ENCODE measurements at regions not wholly inside any gene's neighbourhood (a gene's known extent, or its start where the extent isn't known, plus 50 kb on each side); places are given as distances from the start of the nearest gene placed in this dataset.

DNA sequence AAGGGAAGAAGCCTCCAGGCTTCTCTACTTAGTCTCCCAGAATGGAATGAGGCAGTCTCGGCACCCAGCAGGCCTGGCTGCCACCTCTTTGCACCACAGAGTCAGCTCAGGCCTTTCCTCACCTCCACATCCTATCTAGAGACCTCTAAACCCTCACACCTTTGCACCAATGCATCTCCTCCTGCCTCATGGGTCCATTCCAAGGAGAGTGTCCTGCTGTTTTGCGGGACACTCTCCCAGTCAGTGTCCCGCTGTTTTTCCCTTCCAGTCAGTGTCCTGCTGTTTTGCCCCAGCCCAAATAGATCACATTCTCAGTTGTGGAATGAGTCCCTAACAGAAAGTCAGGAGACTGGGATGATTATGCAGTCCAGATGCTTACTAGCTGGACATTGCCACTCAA, 185.6 kb upstream of the CAMK1G start:
- Histone ChIP-seq H2BK120ac (ENCODE audit: low read depth, low read length) (peak overlapping the region; percentile 6), H2AFZ (ENCODE audit: low read depth, low read length) (no peak overlapping the region), H4K8ac (ENCODE audit: low read length) (peak overlapping the region; percentile 39), H2BK12ac (ENCODE audit: low read length in 2 of 2) (peak overlapping the region in 1 of 2 experiments; percentile 21), H3K4me1 (ENCODE audit: control insufficient read depth, insufficient read depth, low read depth, low read length) (peaks cover 13% of the 10 kb centered on the region), H3K9ac (ENCODE audit: low read length) (no peak overlapping the region), H2AK5ac (ENCODE audit: low read length, severe bottlenecking) (peak overlapping the region; percentile 36), H3K23ac (ENCODE audit: low read length in 2 of 2) (no peak overlapping the region), H3K9me3 (ENCODE audit: control insufficient read depth, low read length) (no peaks in the 10 kb centered on the region), H3K4me2 (ENCODE audit: low read length, poor library complexity, severe bottlenecking) (no peak overlapping the region), H3K79me1 (replicated peaks; ENCODE audit: low read length, poor library complexity, severe bottlenecking) (no peaks in the 10 kb centered on the region), H3K14ac (ENCODE audit: low read length in 2 of 2) (no peak overlapping the region), H3K36me3 (ENCODE audit: control insufficient read depth in 1 of 2, insufficient read depth in 2 of 2, low read depth in 1 of 2, low read length in 2 of 2) (no peaks in the 10 kb centered on the region), H2BK5ac (ENCODE audit: low read depth, low read length, poor library complexity, severe bottlenecking) (peak overlapping the region; percentile 4), H3K4me3 (ENCODE audit: insufficient read depth in 1 of 2, low read depth in 1 of 2, low read length in 2 of 2) (no peak overlapping the region), H3K27ac (ENCODE audit: low read length, poor library complexity, severe bottlenecking) (no peak overlapping the region), H3K18ac (ENCODE audit: low read depth in 1 of 2, low read length in 2 of 2) (peak overlapping the region; percentile 35 to 46), H4K91ac (ENCODE audit: low read length) (no peak overlapping the region), H3K27me3 (ENCODE audit: control insufficient read depth in 1 of 2, insufficient read depth in 1 of 2, low read length in 2 of 2) (peaks cover 0 to 12% of the 10 kb centered on the region in 2 experiments), H2BK15ac (ENCODE audit: low read depth, poor library complexity, severe bottlenecking) (no peak overlapping the region), H3K4ac (ENCODE audit: low read depth in 1 of 2, low read length in 2 of 2) (no peak overlapping the region)
- 68% methylated on average over 3 of the region's 3 CpGs for WGBS
- no peak for DNase-seq

DNA sequence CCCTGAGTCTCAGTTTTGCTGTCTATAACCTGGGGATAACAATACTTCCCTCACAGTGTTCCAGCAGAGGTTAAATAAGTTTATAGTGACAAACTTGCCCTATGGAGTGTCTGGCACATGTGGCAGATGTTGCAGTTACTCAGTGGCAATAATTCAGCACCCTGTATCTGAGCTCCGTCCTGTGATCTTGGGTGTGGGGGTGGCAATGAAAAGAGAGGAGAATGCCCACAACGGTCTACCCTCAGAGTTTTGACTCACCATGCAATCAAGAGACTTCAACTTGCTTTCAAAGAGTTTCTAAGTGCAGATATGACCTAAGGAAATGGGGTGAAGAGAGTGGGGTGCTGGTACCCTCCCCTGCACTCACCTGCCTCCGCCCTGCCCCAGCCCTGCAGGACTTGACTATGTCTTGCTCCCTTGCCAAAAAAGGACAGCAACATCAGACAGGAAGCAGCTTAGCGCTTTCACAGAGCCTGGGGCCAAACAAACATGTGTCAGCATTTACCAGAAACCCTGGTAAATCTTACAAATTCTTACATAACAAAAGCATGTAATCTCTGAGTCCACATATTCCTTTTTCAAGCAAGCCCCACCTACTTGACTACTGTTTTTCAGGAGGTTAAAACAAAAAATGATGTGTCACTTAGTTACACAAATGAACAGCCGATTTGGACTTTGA, 185.1 kb upstream of the CAMK1G start:
- no peak overlapping the region for H4K8ac ChIP-seq (ENCODE audit: low read length)
- peak overlapping the region; percentile 6 for H3K27ac ChIP-seq (ENCODE audit: low read length, poor library complexity, severe bottlenecking)
- peak overlapping the region; percentile 13 to 16 for H3K18ac ChIP-seq (ENCODE audit: low read depth in 1 of 2, low read length in 2 of 2)
- no peak overlapping the region for H3K4me2 ChIP-seq (ENCODE audit: low read length, poor library complexity, severe bottlenecking)
- H3K4me1 ChIP-seq (ENCODE audit: control insufficient read depth, insufficient read depth, low read depth, low read length) = peaks cover 13% of the 10 kb centered on the region
- no peak overlapping the region for H2BK15ac ChIP-seq (ENCODE audit: low read depth, poor library complexity, severe bottlenecking)
- peak overlapping the region in 1 of 2 experiments; percentile 64 for H3K14ac ChIP-seq (ENCODE audit: low read length in 2 of 2)
- H3K9me3 ChIP-seq (ENCODE audit: control insufficient read depth, low read length) = no peaks in the 10 kb centered on the region
- H2AK5ac ChIP-seq (ENCODE audit: low read length, severe bottlenecking) = peak overlapping the region; percentile 1
- no peak overlapping the region for H3K4me3 ChIP-seq (ENCODE audit: insufficient read depth in 1 of 2, low read depth in 1 of 2, low read length in 2 of 2)
- H2BK5ac ChIP-seq (ENCODE audit: low read depth, low read length, poor library complexity, severe bottlenecking) = peak overlapping the region; percentile 4
- peaks cover 0 to 13% of the 10 kb centered on the region in 2 experiments for H3K27me3 ChIP-seq (ENCODE audit: control insufficient read depth in 1 of 2, insufficient read depth in 1 of 2, low read length in 2 of 2)
- no peaks in the 10 kb centered on the region for H3K79me1 ChIP-seq (replicated peaks; ENCODE audit: low read length, poor library complexity, severe bottlenecking)
- no peak overlapping the region for H3K4ac ChIP-seq (ENCODE audit: low read depth in 1 of 2, low read length in 2 of 2)
- peak overlapping the region in 1 of 2 experiments; percentile 37 for H2BK12ac ChIP-seq (ENCODE audit: low read length in 2 of 2)
- 33% methylated on average over 2 of the region's 5 CpGs for WGBS
- H3K23ac ChIP-seq (ENCODE audit: low read length in 2 of 2) = no peak overlapping the region
- H3K9ac ChIP-seq (ENCODE audit: low read length) = peak overlapping the region; percentile 62
- no peak overlapping the region for H4K91ac ChIP-seq (ENCODE audit: low read length)
- H2AFZ ChIP-seq (ENCODE audit: low read depth, low read length) = no peak overlapping the region
- peak; percentile 66 for DNase-seq
- H3K36me3 ChIP-seq (ENCODE audit: control insufficient read depth in 1 of 2, insufficient read depth in 2 of 2, low read depth in 1 of 2, low read length in 2 of 2) = no peaks in the 10 kb centered on the region
- no peak overlapping the region for H2BK120ac ChIP-seq (ENCODE audit: low read depth, low read length)

DNA sequence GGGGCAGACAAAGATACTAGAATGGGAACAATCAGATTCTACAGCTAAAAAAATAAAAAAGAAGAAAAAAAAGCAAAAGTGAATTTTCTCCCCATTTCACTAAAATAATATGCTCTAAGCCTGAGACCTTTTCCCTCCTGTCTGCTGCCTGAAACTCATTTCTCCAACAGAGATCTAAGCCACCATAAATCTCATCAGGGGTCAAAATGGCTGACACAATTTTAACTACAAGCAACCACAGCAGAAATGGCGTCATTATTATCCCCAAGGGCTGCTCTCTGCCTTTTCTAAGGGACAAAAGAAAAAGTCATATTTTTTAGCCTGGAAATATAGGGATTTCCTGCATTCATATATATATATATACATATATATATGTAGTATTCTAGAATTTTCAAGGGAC, 183.7 kb upstream of the CAMK1G start:
- no CpG with 5 or more reads among the region's 1 CpG for WGBS
- no peaks in the 10 kb centered on the region for H3K9me3 ChIP-seq (ENCODE audit: control insufficient read depth, low read length)
- peak overlapping the region; percentile 41 for H3K27ac ChIP-seq (ENCODE audit: low read length, poor library complexity, severe bottlenecking)
- no peak overlapping the region for H3K4me3 ChIP-seq (ENCODE audit: insufficient read depth in 1 of 2, low read depth in 1 of 2, low read length in 2 of 2)
- no peak overlapping the region for H2BK5ac ChIP-seq (ENCODE audit: low read depth, low read length, poor library complexity, severe bottlenecking)
- no peak overlapping the region for H2BK15ac ChIP-seq (ENCODE audit: low read depth, poor library complexity, severe bottlenecking)
- H3K9ac ChIP-seq (ENCODE audit: low read length) = no peak overlapping the region
- H2AFZ ChIP-seq (ENCODE audit: low read depth, low read length) = no peak overlapping the region
- no peak overlapping the region for H4K91ac ChIP-seq (ENCODE audit: low read length)
- no peak overlapping the region for H3K18ac ChIP-seq (ENCODE audit: low read depth in 1 of 2, low read length in 2 of 2)
- no peak overlapping the region for H3K4me2 ChIP-seq (ENCODE audit: low read length, poor library complexity, severe bottlenecking)
- H3K4me1 ChIP-seq (ENCODE audit: control insufficient read depth, insufficient read depth, low read depth, low read length) = peaks cover 15% of the 10 kb centered on the region
- DNase-seq = no peak
- H3K36me3 ChIP-seq (ENCODE audit: control insufficient read depth in 1 of 2, insufficient read depth in 2 of 2, low read depth in 1 of 2, low read length in 2 of 2) = no peaks in the 10 kb centered on the region
- no peak overlapping the region for H4K8ac ChIP-seq (ENCODE audit: low read length)
- H3K4ac ChIP-seq (ENCODE audit: low read depth in 1 of 2, low read length in 2 of 2) = no peak overlapping the region
- H3K14ac ChIP-seq (ENCODE audit: low read length in 2 of 2) = no peak overlapping the region
- peaks cover 0 to 21% of the 10 kb centered on the region in 2 experiments for H3K27me3 ChIP-seq (ENCODE audit: control insufficient read depth in 1 of 2, insufficient read depth in 1 of 2, low read length in 2 of 2)
- H2BK12ac ChIP-seq (ENCODE audit: low read length in 2 of 2) = no peak overlapping the region
- no peak overlapping the region for H3K23ac ChIP-seq (ENCODE audit: low read length in 2 of 2)
- no peak overlapping the region for H2BK120ac ChIP-seq (ENCODE audit: low read depth, low read length)
- peak overlapping the region; percentile 98 for H2AK5ac ChIP-seq (ENCODE audit: low read length, severe bottlenecking)
- no peaks in the 10 kb centered on the region for H3K79me1 ChIP-seq (replicated peaks; ENCODE audit: low read length, poor library complexity, severe bottlenecking)

DNA sequence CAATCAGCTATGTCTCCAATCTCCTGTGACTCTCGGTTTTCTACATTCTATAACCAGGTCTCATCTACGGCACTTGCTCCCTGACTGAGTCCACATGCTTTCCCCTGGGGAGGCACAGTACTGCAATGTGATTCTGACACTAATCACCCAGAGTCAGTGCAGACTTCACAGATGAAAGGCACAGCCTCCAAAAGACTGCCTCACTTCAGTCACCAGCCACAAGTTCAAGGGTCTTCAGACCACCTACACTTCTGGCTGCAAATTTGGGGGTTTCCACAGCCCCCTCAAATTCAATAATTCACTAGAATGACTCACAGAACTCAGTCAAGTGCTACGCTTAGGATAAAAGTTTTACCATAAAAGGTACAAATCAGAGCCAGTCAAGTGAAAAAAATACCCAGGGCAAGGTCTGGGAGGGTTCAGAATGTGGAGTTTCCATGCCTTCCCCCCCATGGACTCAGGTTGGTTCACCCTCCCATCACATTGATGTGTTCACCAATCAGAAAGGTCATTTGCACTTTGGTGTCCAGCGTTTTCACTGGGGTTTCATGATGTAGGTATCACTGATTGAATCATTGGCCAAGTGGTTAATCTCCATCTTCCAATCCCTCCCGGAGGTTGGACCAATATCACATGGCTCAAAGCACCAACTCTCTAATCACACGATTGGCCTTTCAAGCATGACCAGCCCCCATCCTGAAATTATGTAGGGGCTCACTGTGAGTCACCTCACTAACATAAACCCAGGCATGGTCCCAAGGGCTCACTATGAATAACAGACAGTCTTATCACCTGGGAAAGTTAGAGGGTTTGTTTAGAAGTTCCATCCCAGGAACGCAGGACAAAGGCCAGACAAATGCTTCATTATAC, 182.9 kb upstream of the CAMK1G start:
- Histone ChIP-seq H3K27me3 (ENCODE audit: control insufficient read depth in 1 of 2, insufficient read depth in 1 of 2, low read length in 2 of 2) (peaks cover 0 to 21% of the 10 kb centered on the region in 2 experiments), H2AFZ (ENCODE audit: low read depth, low read length) (no peak overlapping the region), H2BK5ac (ENCODE audit: low read depth, low read length, poor library complexity, severe bottlenecking) (no peak overlapping the region), H3K18ac (ENCODE audit: low read depth in 1 of 2, low read length in 2 of 2) (no peak overlapping the region), H2BK120ac (ENCODE audit: low read depth, low read length) (no peak overlapping the region), H2AK5ac (ENCODE audit: low read length, severe bottlenecking) (peak overlapping the region; percentile 40), H3K14ac (ENCODE audit: low read length in 2 of 2) (no peak overlapping the region), H3K4me2 (ENCODE audit: low read length, poor library complexity, severe bottlenecking) (no peak overlapping the region), H4K91ac (ENCODE audit: low read length) (no peak overlapping the region), H4K8ac (ENCODE audit: low read length) (no peak overlapping the region), H3K36me3 (ENCODE audit: control insufficient read depth in 1 of 2, insufficient read depth in 2 of 2, low read depth in 1 of 2, low read length in 2 of 2) (no peaks in the 10 kb centered on the region), H2BK12ac (ENCODE audit: low read length in 2 of 2) (no peak overlapping the region), H3K79me1 (replicated peaks; ENCODE audit: low read length, poor library complexity, severe bottlenecking) (no peaks in the 10 kb centered on the region), H3K27ac (ENCODE audit: low read length, poor library complexity, severe bottlenecking) (peak overlapping the region; percentile 31), H3K4me1 (ENCODE audit: control insufficient read depth, insufficient read depth, low read depth, low read length) (peaks cover 15% of the 10 kb centered on the region), H2BK15ac (ENCODE audit: low read depth, poor library complexity, severe bottlenecking) (no peak overlapping the region), H3K4me3 (ENCODE audit: insufficient read depth in 1 of 2, low read depth in 1 of 2, low read length in 2 of 2) (no peak overlapping the region), H3K9me3 (ENCODE audit: control insufficient read depth, low read length) (no peaks in the 10 kb centered on the region), H3K9ac (ENCODE audit: low read length) (no peak overlapping the region), H3K23ac (ENCODE audit: low read length in 2 of 2) (no peak overlapping the region), H3K4ac (ENCODE audit: low read depth in 1 of 2, low read length in 2 of 2) (no peak overlapping the region)
- DNase-seq = no peak
- 70% methylated on average over 7 of the region's 7 CpGs for WGBS

Measured in mesenchymal stem cell (in vitro differentiated cells and primary cell).